CD4-positive, alpha-beta T cell (primary cell): ENCODE measurements at regions not wholly inside any gene's neighbourhood (a gene's known extent, or its start where the extent isn't known, plus 50 kb on each side); places are given as distances from the start of the nearest gene placed in this dataset.

Source experiments
- ATAC-seq: fragments of 200-7000 bp; cut with Tn5 transposase; one replicate; pipeline ENCODE4 v1.10.0; 2022; ENCODE audit warnings: mild to moderate bottlenecking; ENCODE audit not compliant: poor library complexity
- CTCF ChIA-PET: fragments of 350-600 bp; sonication (Branson Sonifier 250); formaldehyde crosslinking; loops from one replicate; lab custom pipeline; 2021; ENCODE audit warnings: antibody characterized with exemption, inconsistent platforms; lab: Charles Lee
- POLR2A ChIA-PET: fragments of 350-600 bp; sonication (Branson Sonifier 250); formaldehyde crosslinking; loops from one replicate; lab custom pipeline; 2021; ENCODE audit warnings: antibody characterized with exemption, inconsistent platforms; lab: Charles Lee
- DNase-seq, 14 experiments: peaks; one replicate each; pipeline ENCODE4 v3.0.0-alpha.2; 2013 to 2020; ENCODE audit warnings: mixed read lengths in 2 of 14
- H3K27ac ChIP-seq, 2 donors: one replicate each; pipeline versions ENCODE4 v1.5.1 to v1.7.0; 2013; ENCODE audit warnings: low read length in 2 of 2, low read depth in 1 of 2, mild to moderate bottlenecking in 1 of 2
- H3K27me3 ChIP-seq, 2 experiments: 1 replicate in 1 of 2; 2 replicates in 1 of 2; pipeline versions ENCODE4 v1.6.1 to v1.7.0; 2013; ENCODE audit warnings: low read length in 2 of 2, control low read depth in 1 of 2, mild to moderate bottlenecking in 1 of 2, moderate library complexity in 1 of 2; ENCODE audit not compliant: insufficient read depth in 2 of 2, control insufficient read depth in 1 of 2
- H3K36me3 ChIP-seq: one replicate; pipeline ENCODE4 v1.6.1; 2013; ENCODE audit warnings: low read length, control low read depth; ENCODE audit not compliant: insufficient read depth
- H3K4me1 ChIP-seq: one replicate; pipeline ENCODE4 v1.6.1; 2013; ENCODE audit warnings: low read length, control low read depth; ENCODE audit not compliant: insufficient read depth
- H3K4me3 ChIP-seq: one replicate; pipeline ENCODE4 v1.5.1; 2013; ENCODE audit warnings: mild to moderate bottlenecking, low read length, moderate library complexity
- H3K9me3 ChIP-seq, 2 experiments: 1 replicate in 1 of 2; 2 replicates in 1 of 2; pipeline versions ENCODE4 v1.6.1 to v1.7.0; 2013; ENCODE audit warnings: low read length in 2 of 2, mild to moderate bottlenecking in 2 of 2, control low read depth in 1 of 2, moderate library complexity in 1 of 2; ENCODE audit not compliant: control insufficient read depth in 1 of 2, insufficient read depth in 1 of 2
- H3K27ac Mint-ChIP-seq: one replicate; pipeline ENCODE4 v1.8.0; 2020; ENCODE audit warnings: mixed read lengths
- H3K27me3 Mint-ChIP-seq: one replicate; pipeline ENCODE4 v1.8.0; 2021; ENCODE audit warnings: mixed read lengths
- H3K36me3 Mint-ChIP-seq: one replicate; pipeline ENCODE4 v1.8.0; 2021; ENCODE audit warnings: low read depth, mixed read lengths
- H3K4me1 Mint-ChIP-seq: one replicate; pipeline ENCODE4 v1.8.0; 2021; ENCODE audit warnings: low read depth, mixed read lengths
- H3K4me3 Mint-ChIP-seq: one replicate; pipeline ENCODE4 v1.8.0; 2020; ENCODE audit warnings: mild to moderate bottlenecking, mixed read lengths
- H3K9me3 Mint-ChIP-seq: one replicate; pipeline ENCODE4 v1.8.0; 2020; ENCODE audit warnings: mixed read lengths
- CTCF ChIP-seq: fragments of 200-600 bp; IDR thresholded peaks from one replicate; pipeline ENCODE4 v1.8.0; 2022; ENCODE audit warnings: antibody characterized with exemption, mild to moderate bottlenecking
- intact Hi-C, 2 experiments: fragments of 100-400 bp; cut with DNase I in 1 of 2; cut with micrococcal nuclease in 1 of 2; formaldehyde crosslinking; loops; one replicate each; pipeline versions ENCODE4 v1.15.1 to v1.9.0; 2023 to 2025; cut with DNase I, micrococcal nuclease

DNA sequence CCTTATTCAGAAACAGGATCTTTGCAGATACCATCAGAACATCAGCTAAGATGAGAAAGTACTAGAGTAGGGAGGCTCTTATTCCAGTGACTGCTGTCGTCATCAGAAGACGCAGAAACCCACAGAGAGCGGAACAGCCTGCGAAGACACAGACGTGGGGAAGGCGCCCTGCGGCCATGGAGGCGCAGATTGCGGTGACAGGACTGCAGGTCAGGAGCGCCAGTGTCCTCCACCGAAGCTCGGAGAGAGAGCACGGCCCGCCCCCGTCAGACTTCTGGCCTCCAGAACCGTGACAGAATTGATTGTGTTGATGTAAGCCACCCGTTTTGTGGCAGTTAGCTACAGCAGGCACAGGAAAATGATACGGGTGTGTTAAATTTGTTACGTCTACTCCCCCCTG is 275.5 kb downstream of the EFNB2 start:
- no peak overlapping the region for H3K4me3 Mint-ChIP-seq
- ATAC-seq (no peak), DNase-seq (no peak)
- no peak overlapping the region for H3K27ac Mint-ChIP-seq
- H3K9me3 Mint-ChIP-seq, result no peaks in the 10 kb centered on the region
- intact Hi-C loops, result no loop called here
- no peaks in the 10 kb centered on the region for H3K4me1 Mint-ChIP-seq
- no peaks in the 10 kb centered on the region for H3K27me3 Mint-ChIP-seq
- H3K36me3 ChIP-seq, result no peaks in the 10 kb centered on the region
- CTCF ChIA-PET, result no interaction called here
- no peaks in the 10 kb centered on the region for H3K4me1 ChIP-seq
- H3K36me3 Mint-ChIP-seq, result no peaks in the 10 kb centered on the region
- no peak overlapping the region for H3K27ac ChIP-seq
- no peak overlapping the region for H3K4me3 ChIP-seq
- peaks cover 0 to 18% of the 10 kb centered on the region in 2 experiments for H3K9me3 ChIP-seq
- no peak for TF ChIP-seq CTCF
- H3K27me3 ChIP-seq, result no peaks in the 10 kb centered on the region
- POLR2A ChIA-PET, result no interaction called here

- Histone ChIP-seq H3K27ac (no peak overlapping the region), H3K4me3 (no peak overlapping the region), H3K27me3 (no peaks in the 10 kb centered on the region), H3K4me1 (no peaks in the 10 kb centered on the region), H3K9me3 (no peaks in the 10 kb centered on the region), H3K36me3 (no peaks in the 10 kb centered on the region)
- TF ChIP-seq CTCF, result no peak
- no peaks in the 10 kb centered on the region for H3K27me3 Mint-ChIP-seq
- no peak overlapping the region for H3K4me3 Mint-ChIP-seq
- CTCF ChIA-PET, result no interaction called here
- intact Hi-C loops, result no loop called here
- DNase-seq (no peak), ATAC-seq (no peak)
- H3K36me3 Mint-ChIP-seq, result no peaks in the 10 kb centered on the region
- H3K9me3 Mint-ChIP-seq, result no peaks in the 10 kb centered on the region
- POLR2A ChIA-PET, result no interaction called here
- no peak overlapping the region for H3K27ac Mint-ChIP-seq
- no peaks in the 10 kb centered on the region for H3K4me1 Mint-ChIP-seq
Observed at GRCh38 chr13:106246666-106247188, 288.7 kb downstream of the EFNB2 start.

GRCh38 chr13:106246242-106246641 is 289.2 kb downstream of the EFNB2 start:
- H3K9me3 Mint-ChIP-seq, result no peaks in the 10 kb centered on the region
- no peaks in the 10 kb centered on the region for H3K4me1 ChIP-seq
- no peaks in the 10 kb centered on the region for H3K27me3 Mint-ChIP-seq
- no peaks in the 10 kb centered on the region for H3K36me3 Mint-ChIP-seq
- DNase-seq (no peak), ATAC-seq (no peak)
- H3K36me3 ChIP-seq, result no peaks in the 10 kb centered on the region
- ChIA-PET CTCF (no interaction called here), POLR2A (no interaction called here)
- H3K4me3 ChIP-seq, result no peak overlapping the region
- H3K4me1 Mint-ChIP-seq, result no peaks in the 10 kb centered on the region
- H3K4me3 Mint-ChIP-seq, result no peak overlapping the region
- H3K27ac Mint-ChIP-seq, result no peak overlapping the region
- no peak overlapping the region for H3K27ac ChIP-seq
- H3K27me3 ChIP-seq, result no peaks in the 10 kb centered on the region
- no peaks in the 10 kb centered on the region for H3K9me3 ChIP-seq
- intact Hi-C loops, result no loop called here
- TF ChIP-seq CTCF, result no peak
